ENCODE measurements at regions not wholly inside any gene's neighbourhood (a gene's known extent, or its start where the extent isn't known, plus 50 kb on each side); places are given as distances from the start of the nearest gene placed in this dataset.

DNA sequence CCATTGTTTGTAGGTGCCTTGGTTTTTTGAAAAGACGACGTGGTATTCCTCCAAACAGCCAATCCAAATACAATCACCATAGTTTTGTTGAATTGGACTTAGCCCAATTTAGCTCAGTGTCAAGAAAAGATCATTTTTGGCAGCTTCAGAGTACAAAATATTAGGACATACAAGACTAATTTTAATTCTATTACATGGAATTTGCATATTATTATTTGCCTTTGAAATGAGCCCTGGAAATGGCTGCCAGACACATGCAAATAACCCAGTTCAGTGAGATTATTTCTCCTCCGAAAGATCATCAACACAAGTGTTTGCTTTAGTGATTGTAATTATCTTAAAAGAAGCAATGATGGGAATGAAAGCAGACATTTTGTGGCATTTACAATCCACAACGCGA, 89.3 kb downstream of the PLK2 start:
- H3K9me3 Mint-ChIP-seq (ENCODE audit: unreplicated experiment): peaks cover 2% of the 10 kb centered on the region
- Histone ChIP-seq H3K4me1 (ENCODE audit: insufficient read depth, low read length) (no peaks in the 10 kb centered on the region), H3K36me3 (ENCODE audit: insufficient read depth, low read length) (no peaks in the 10 kb centered on the region), H3K4me3 (ENCODE audit: insufficient read depth, low read depth, low read length) (no peak overlapping the region), H3K9ac (ENCODE audit: low read length) (no peak overlapping the region), H3K79me2 (ENCODE audit: insufficient read depth, low read length) (no peaks in the 10 kb centered on the region), H3K9me3 (ENCODE audit: insufficient read depth, low read depth, low read length) (no peaks in the 10 kb centered on the region), H2AFZ (ENCODE audit: low read depth, low read length) (no peak overlapping the region), H3K27me3 (ENCODE audit: insufficient read depth, low read length) (no peaks in the 10 kb centered on the region), H3K27ac (ENCODE audit: low read depth, low read length) (no peak overlapping the region), H4K20me1 (ENCODE audit: insufficient read depth, low read length) (no peaks in the 10 kb centered on the region), H3K4me2 (ENCODE audit: low read length) (no peak overlapping the region)
- TF ChIP-seq, protein P1, sequence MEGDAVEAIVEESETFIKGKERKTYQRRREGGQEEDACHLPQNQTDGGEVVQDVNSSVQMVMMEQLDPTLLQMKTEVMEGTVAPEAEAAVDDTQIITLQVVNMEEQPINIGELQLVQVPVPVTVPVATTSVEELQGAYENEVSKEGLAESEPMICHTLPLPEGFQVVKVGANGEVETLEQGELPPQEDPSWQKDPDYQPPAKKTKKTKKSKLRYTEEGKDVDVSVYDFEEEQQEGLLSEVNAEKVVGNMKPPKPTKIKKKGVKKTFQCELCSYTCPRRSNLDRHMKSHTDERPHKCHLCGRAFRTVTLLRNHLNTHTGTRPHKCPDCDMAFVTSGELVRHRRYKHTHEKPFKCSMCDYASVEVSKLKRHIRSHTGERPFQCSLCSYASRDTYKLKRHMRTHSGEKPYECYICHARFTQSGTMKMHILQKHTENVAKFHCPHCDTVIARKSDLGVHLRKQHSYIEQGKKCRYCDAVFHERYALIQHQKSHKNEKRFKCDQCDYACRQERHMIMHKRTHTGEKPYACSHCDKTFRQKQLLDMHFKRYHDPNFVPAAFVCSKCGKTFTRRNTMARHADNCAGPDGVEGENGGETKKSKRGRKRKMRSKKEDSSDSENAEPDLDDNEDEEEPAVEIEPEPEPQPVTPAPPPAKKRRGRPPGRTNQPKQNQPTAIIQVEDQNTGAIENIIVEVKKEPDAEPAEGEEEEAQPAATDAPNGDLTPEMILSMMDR (IDR thresholded peaks at IDR 0.05; ENCODE audit: insufficient read depth, low read depth, low read length): no peak
- TF ChIP-seq EZH2 (IDR thresholded peaks at IDR 0.05; ENCODE audit: insufficient read depth, low read length): no peak
- H3K4me1 Mint-ChIP-seq (ENCODE audit: low read depth, unreplicated experiment): no peaks in the 10 kb centered on the region
- no peaks in the 10 kb centered on the region for H3K27me3 Mint-ChIP-seq (ENCODE audit: low read depth, unreplicated experiment)
- H3K27ac Mint-ChIP-seq (ENCODE audit: unreplicated experiment): no peak overlapping the region
- DNase-seq (ENCODE audit: low read depth) (no peak), FAIRE-seq (no peak)
- H3K36me3 Mint-ChIP-seq (ENCODE audit: low read depth, unreplicated experiment): no peaks in the 10 kb centered on the region
- H3K4me3 Mint-ChIP-seq (ENCODE audit: unreplicated experiment): no peak overlapping the region

DNA sequence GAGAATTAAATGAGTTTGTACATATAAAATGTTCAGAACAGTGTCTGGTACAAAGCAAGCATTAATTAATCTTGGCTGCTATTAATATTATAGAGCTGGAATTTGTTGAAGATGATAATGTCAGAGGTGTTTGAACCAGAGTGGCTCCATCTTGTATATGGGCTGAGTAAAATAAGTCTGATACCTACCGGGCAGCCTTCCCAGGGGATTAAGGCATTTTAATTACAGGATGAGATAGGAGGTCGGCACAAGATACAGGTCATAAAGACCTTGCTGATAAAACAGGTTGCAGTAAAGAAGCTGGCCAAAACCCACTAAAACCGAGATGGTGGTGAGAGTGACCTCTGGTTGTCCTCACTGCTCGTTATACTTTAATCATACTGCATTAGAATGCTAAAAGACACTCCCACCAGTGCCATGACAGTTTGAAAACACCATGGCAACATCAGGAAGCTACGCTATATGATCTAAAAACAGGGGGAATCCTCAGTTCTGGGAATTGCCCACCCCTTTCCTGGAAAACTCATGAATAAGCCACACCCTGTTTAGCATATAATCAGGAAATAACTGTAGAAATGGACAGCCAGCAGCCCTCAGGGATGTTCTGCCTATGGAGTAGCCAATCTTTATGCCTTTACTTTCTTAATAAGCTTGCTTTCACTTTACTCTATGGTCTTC, 90.2 kb downstream of the PLK2 start:
- H3K79me2 ChIP-seq (ENCODE audit: insufficient read depth, low read length): no peaks in the 10 kb centered on the region
- H3K9me3 ChIP-seq (ENCODE audit: insufficient read depth, low read depth, low read length): no peaks in the 10 kb centered on the region
- Mint-ChIP-seq H3K4me1 (ENCODE audit: low read depth, unreplicated experiment) (no peaks in the 10 kb centered on the region), H3K27me3 (ENCODE audit: low read depth, unreplicated experiment) (no peaks in the 10 kb centered on the region), H3K4me3 (ENCODE audit: unreplicated experiment) (no peak overlapping the region), H3K27ac (ENCODE audit: unreplicated experiment) (no peak overlapping the region), H3K36me3 (ENCODE audit: low read depth, unreplicated experiment) (no peaks in the 10 kb centered on the region), H3K9me3 (ENCODE audit: unreplicated experiment) (peaks cover 1% of the 10 kb centered on the region)
- no peak for FAIRE-seq
- H2AFZ ChIP-seq (ENCODE audit: low read depth, low read length): no peak overlapping the region
- no peaks in the 10 kb centered on the region for H3K36me3 ChIP-seq (ENCODE audit: insufficient read depth, low read length)
- no peaks in the 10 kb centered on the region for H3K27me3 ChIP-seq (ENCODE audit: insufficient read depth, low read length)
- DNase-seq (ENCODE audit: low read depth): no peak
- H3K4me3 ChIP-seq (ENCODE audit: insufficient read depth, low read depth, low read length): no peak overlapping the region
- no peak overlapping the region for H3K27ac ChIP-seq (ENCODE audit: low read depth, low read length)
- no peaks in the 10 kb centered on the region for H4K20me1 ChIP-seq (ENCODE audit: insufficient read depth, low read length)
- H3K4me2 ChIP-seq (ENCODE audit: low read length): no peak overlapping the region
- H3K9ac ChIP-seq (ENCODE audit: low read length): no peak overlapping the region
- TF ChIP-seq EZH2 (IDR thresholded peaks at IDR 0.05; ENCODE audit: insufficient read depth, low read length): no peak
- TF ChIP-seq, protein P1 (IDR thresholded peaks at IDR 0.05; ENCODE audit: insufficient read depth, low read depth, low read length): no peak
- H3K4me1 ChIP-seq (ENCODE audit: insufficient read depth, low read length): no peaks in the 10 kb centered on the region

DNA sequence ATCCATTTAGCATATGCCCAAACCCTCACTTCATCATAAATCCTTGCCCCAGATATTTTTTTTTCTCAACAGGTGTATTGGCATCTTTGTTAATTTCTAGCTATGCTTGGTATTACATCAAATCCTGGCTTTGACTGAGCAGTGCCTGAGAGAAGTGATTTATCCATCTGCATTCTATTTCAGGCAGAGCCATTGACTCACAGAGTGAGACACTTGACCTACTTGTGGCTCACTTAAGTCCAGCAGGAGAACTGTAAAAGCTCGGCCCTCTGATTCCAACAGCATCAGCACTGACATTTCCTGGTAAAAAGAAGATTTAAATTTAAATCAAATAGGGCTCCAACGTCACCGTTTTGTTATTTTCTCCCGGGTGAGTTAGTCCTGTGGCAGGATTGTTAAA, 93.4 kb downstream of the PLK2 start:
- DNase-seq (ENCODE audit: low read depth): peak; percentile 56
- H3K4me3 ChIP-seq (ENCODE audit: insufficient read depth, low read depth, low read length): no peak overlapping the region
- H3K27ac ChIP-seq (ENCODE audit: low read depth, low read length): no peak overlapping the region

More for the DNA sequence above, 93.4 kb downstream of the PLK2 start:
- Histone ChIP-seq H3K9me3 (ENCODE audit: insufficient read depth, low read depth, low read length) (no peaks in the 10 kb centered on the region), H3K79me2 (ENCODE audit: insufficient read depth, low read length) (no peaks in the 10 kb centered on the region), H2AFZ (ENCODE audit: low read depth, low read length) (no peak overlapping the region), H3K4me1 (ENCODE audit: insufficient read depth, low read length) (no peaks in the 10 kb centered on the region), H3K9ac (ENCODE audit: low read length) (no peak overlapping the region), H3K27me3 (ENCODE audit: insufficient read depth, low read length) (no peaks in the 10 kb centered on the region), H3K4me2 (ENCODE audit: low read length) (no peak overlapping the region), H3K36me3 (ENCODE audit: insufficient read depth, low read length) (no peaks in the 10 kb centered on the region), H4K20me1 (ENCODE audit: insufficient read depth, low read length) (no peaks in the 10 kb centered on the region)
- H3K4me1 Mint-ChIP-seq (ENCODE audit: low read depth, unreplicated experiment): no peaks in the 10 kb centered on the region
- H3K36me3 Mint-ChIP-seq (ENCODE audit: low read depth, unreplicated experiment): no peaks in the 10 kb centered on the region
- no peak overlapping the region for H3K4me3 Mint-ChIP-seq (ENCODE audit: unreplicated experiment)
- H3K9me3 Mint-ChIP-seq (ENCODE audit: unreplicated experiment): no peaks in the 10 kb centered on the region
- FAIRE-seq: no peak
- no peak overlapping the region for H3K27ac Mint-ChIP-seq (ENCODE audit: unreplicated experiment)
- no peaks in the 10 kb centered on the region for H3K27me3 Mint-ChIP-seq (ENCODE audit: low read depth, unreplicated experiment)
- TF ChIP-seq, protein P1 (IDR thresholded peaks at IDR 0.05; ENCODE audit: insufficient read depth, low read depth, low read length): no peak
- TF ChIP-seq EZH2 (IDR thresholded peaks at IDR 0.05; ENCODE audit: insufficient read depth, low read length): no peak
